ENCODE measurements at regions not wholly inside any gene's neighbourhood (a gene's known extent, or its start where the extent isn't known, plus 50 kb on each side); places are given as distances from the start of the nearest gene placed in this dataset.

GRCh38 chr17:11182430-11182829 is 58.6 kb upstream of the SHISA6 start:
- no peak for DNase-seq
- intact Hi-C loops (cut with DNase I; ENCODE audit: low total_unique reads) = no loop called here
- no peaks in the 10 kb centered on the region for H3K9me3 ChIP-seq
- 62 to 69% methylated on average over 3 of the region's 3 CpGs for WGBS, 2 donors
- TF ChIP-seq CTCF (IDR thresholded peaks at IDR 0.05) = no peak
- no peak for TF ChIP-seq POLR2A (IDR thresholded peaks at IDR 0.05)
- H3K36me3 ChIP-seq (ENCODE audit: low read depth, missing control alignments) = no peaks in the 10 kb centered on the region
- no peak overlapping the region for H3K27ac ChIP-seq
- peaks cover 5% of the 10 kb centered on the region for H3K4me1 ChIP-seq
- H3K4me3 ChIP-seq = no peak overlapping the region
- no peaks in the 10 kb centered on the region for H3K27me3 ChIP-seq

GRCh38 chr17:11178581-11178980 is 62.4 kb upstream of the SHISA6 start:
- Histone ChIP-seq H3K4me1 (peaks cover 5% of the 10 kb centered on the region), H3K27me3 (no peaks in the 10 kb centered on the region), H3K36me3 (ENCODE audit: low read depth, missing control alignments) (no peaks in the 10 kb centered on the region), H3K9me3 (no peaks in the 10 kb centered on the region), H3K27ac (no peak overlapping the region), H3K4me3 (no peak overlapping the region)
- 54 to 65% methylated on average over 3 of the region's 3 CpGs for WGBS, 2 donors
- no peak for TF ChIP-seq POLR2A (IDR thresholded peaks at IDR 0.05)
- no peak for TF ChIP-seq CTCF (IDR thresholded peaks at IDR 0.05)
- DNase-seq = no peak
- intact Hi-C loops (cut with DNase I; ENCODE audit: low total_unique reads) = no loop called here

GRCh38 chr17:11177340-11177739 is 63.7 kb upstream of the SHISA6 start:
- intact Hi-C loops (cut with DNase I; ENCODE audit: low total_unique reads) = no loop called here
- TF ChIP-seq POLR2A (IDR thresholded peaks at IDR 0.05) (no peak), CTCF (IDR thresholded peaks at IDR 0.05) (no peak)
- 86% methylated on average over 1 of the region's 1 CpG for whole genome bisulfite sequencing, 2 donors

GRCh38 chr17:11176549-11176948 is 64.5 kb upstream of the SHISA6 start:
- intact Hi-C loops (cut with DNase I; ENCODE audit: low total_unique reads) = no loop called here
- 65 to 66% methylated on average over 7 of the region's 7 CpGs for WGBS, 2 donors

More at GRCh38 chr17:11177340-11177739, 63.7 kb upstream of the SHISA6 start:
- no peak for DNase-seq
- H3K27me3 ChIP-seq = no peaks in the 10 kb centered on the region
- no peak overlapping the region for H3K27ac ChIP-seq
- no peaks in the 10 kb centered on the region for H3K9me3 ChIP-seq
- no peak overlapping the region for H3K4me3 ChIP-seq
- H3K4me1 ChIP-seq = peaks cover 5% of the 10 kb centered on the region
- H3K36me3 ChIP-seq (ENCODE audit: low read depth, missing control alignments) = no peaks in the 10 kb centered on the region

More at GRCh38 chr17:11176549-11176948, 64.5 kb upstream of the SHISA6 start:
- no peak for TF ChIP-seq POLR2A (IDR thresholded peaks at IDR 0.05)
- no peak for TF ChIP-seq CTCF (IDR thresholded peaks at IDR 0.05)
- Histone ChIP-seq H3K4me3 (no peak overlapping the region), H3K27me3 (no peaks in the 10 kb centered on the region), H3K9me3 (no peaks in the 10 kb centered on the region), H3K27ac (no peak overlapping the region), H3K4me1 (peaks cover 5% of the 10 kb centered on the region), H3K36me3 (ENCODE audit: low read depth, missing control alignments) (no peaks in the 10 kb centered on the region)
- no peak for DNase-seq

Measured in testis (tissue), 2 donors.